Activated T-helper 1 cell treated with anti-CD3 and anti-CD28 coated beads, Interleukin-12 subunit alpha, Interleukin-12 subunit beta, Interleukin-2, Interleukin-4 antibody, amounts not matched to agents 30 ng/mL and 10 ng/mL and 1 ng/mL, durations not matched to agents 14 hours and 24 hours and 36 hours (primary cell): ENCODE measurements at regions not wholly inside any gene's neighbourhood (a gene's known extent, or its start where the extent isn't known, plus 50 kb on each side); places are given as distances from the start of the nearest gene placed in this dataset.
"Not testable (repeated sequence)": the region's sequence is repeated elsewhere in the genome, so short reads cannot be mapped to it uniquely, and the experiment has no call there.

Experiments used
- DNase-seq: peaks from one replicate; pipeline ENCODE4 v3.0.0; 2021; ENCODE audit warnings: low spot score
- H3K27ac Mint-ChIP-seq: one replicate; pipeline ENCODE4 v1.8.0; 2021; ENCODE audit warnings: mild to moderate bottlenecking, mixed read lengths
- H3K27me3 Mint-ChIP-seq: one replicate; pipeline ENCODE4 v1.8.0; 2022; ENCODE audit warnings: mild to moderate bottlenecking, moderate library complexity, mixed read lengths; ENCODE audit not compliant: insufficient read depth
- H3K36me3 Mint-ChIP-seq: one replicate; pipeline ENCODE4 v1.8.0; 2021; ENCODE audit warnings: low read depth, mixed read lengths
- H3K4me1 Mint-ChIP-seq: one replicate; pipeline ENCODE4 v1.8.0; 2021; ENCODE audit warnings: low read depth, mixed read lengths
- H3K4me3 Mint-ChIP-seq: one replicate; pipeline ENCODE4 v1.8.0; 2021; ENCODE audit warnings: mild to moderate bottlenecking, moderate library complexity, mixed read lengths
- H3K9me3 Mint-ChIP-seq: one replicate; pipeline ENCODE4 v1.8.0; 2021; ENCODE audit warnings: mixed read lengths
- intact Hi-C: fragments of 100-400 bp; cut with micrococcal nuclease; formaldehyde crosslinking; loops from one replicate; pipeline ENCODE4 v1.15.1; 2024

GRCh38 chr12:61291647-61292046 lies 968.6 kb upstream of the USP15 start:
- H3K9me3 Mint-ChIP-seq = peaks cover 44% of the 10 kb centered on the region
- no peak overlapping the region for H3K4me3 Mint-ChIP-seq

GRCh38 chr12:61294011-61294410 lies 966.2 kb upstream of the USP15 start:
- H3K36me3 Mint-ChIP-seq, H3K4me3 Mint-ChIP-seq, H3K27ac Mint-ChIP-seq, H3K27me3 Mint-ChIP-seq, H3K4me1 Mint-ChIP-seq, intact Hi-C loops, DNase-seq: not testable (repeated sequence)
- H3K9me3 Mint-ChIP-seq = peaks cover 28% of the 10 kb centered on the region

More at GRCh38 chr12:61291647-61292046, 968.6 kb upstream of the USP15 start:
- Mint-ChIP-seq H3K27ac (no peak overlapping the region), H3K4me1 (no peaks in the 10 kb centered on the region), H3K36me3 (no peaks in the 10 kb centered on the region), H3K27me3 (no peaks in the 10 kb centered on the region)
- intact Hi-C loops = no loop called here
- no peak for DNase-seq

GRCh38 chr12:61301817-61302216 lies 958.4 kb upstream of the USP15 start:
- intact Hi-C loops = no loop called here
- H3K4me1 Mint-ChIP-seq = no peaks in the 10 kb centered on the region
- no peaks in the 10 kb centered on the region for H3K27me3 Mint-ChIP-seq
- no peak for DNase-seq
- no peak overlapping the region for H3K27ac Mint-ChIP-seq
- no peak overlapping the region for H3K4me3 Mint-ChIP-seq
- H3K36me3 Mint-ChIP-seq = no peaks in the 10 kb centered on the region
- no peaks in the 10 kb centered on the region for H3K9me3 Mint-ChIP-seq

GRCh38 chr12:61302282-61302681 lies 957.9 kb upstream of the USP15 start:
- H3K27me3 Mint-ChIP-seq = no peaks in the 10 kb centered on the region
- H3K27ac Mint-ChIP-seq = no peak overlapping the region
- DNase-seq = no peak
- H3K4me1 Mint-ChIP-seq = no peaks in the 10 kb centered on the region
- H3K36me3 Mint-ChIP-seq = no peaks in the 10 kb centered on the region
- H3K4me3 Mint-ChIP-seq = no peak overlapping the region
- intact Hi-C loops = no loop called here
- no peaks in the 10 kb centered on the region for H3K9me3 Mint-ChIP-seq

- no peak overlapping the region for H3K4me3 Mint-ChIP-seq
- no peak for DNase-seq
- no peaks in the 10 kb centered on the region for H3K36me3 Mint-ChIP-seq
- no peaks in the 10 kb centered on the region for H3K27me3 Mint-ChIP-seq
- intact Hi-C loops = no loop called here
- no peak overlapping the region for H3K27ac Mint-ChIP-seq
- H3K4me1 Mint-ChIP-seq = no peaks in the 10 kb centered on the region
- H3K9me3 Mint-ChIP-seq = no peaks in the 10 kb centered on the region
Observed at GRCh38 chr12:61308220-61308619, 952.0 kb upstream of the USP15 start.

- Mint-ChIP-seq H3K4me3 (no peak overlapping the region), H3K36me3 (no peaks in the 10 kb centered on the region), H3K27me3 (no peaks in the 10 kb centered on the region), H3K27ac (no peak overlapping the region), H3K4me1 (no peaks in the 10 kb centered on the region), H3K9me3 (no peaks in the 10 kb centered on the region)
- intact Hi-C loops = no loop called here
- DNase-seq = no peak
Observed at GRCh38 chr12:61311413-61311812, 948.8 kb upstream of the USP15 start.

GRCh38 chr12:61348871-61349270 lies 911.3 kb upstream of the USP15 start:
- intact Hi-C loops = no loop called here
- H3K27me3 Mint-ChIP-seq = no peaks in the 10 kb centered on the region

GRCh38 chr12:61355105-61355504 lies 905.1 kb upstream of the USP15 start:
- Mint-ChIP-seq H3K9me3 (no peaks in the 10 kb centered on the region), H3K27me3 (no peaks in the 10 kb centered on the region), H3K36me3 (no peaks in the 10 kb centered on the region), H3K4me1 (no peaks in the 10 kb centered on the region), H3K27ac (no peak overlapping the region), H3K4me3 (no peak overlapping the region)
- DNase-seq = no peak
- intact Hi-C loops = no loop called here

More at GRCh38 chr12:61348871-61349270, 911.3 kb upstream of the USP15 start:
- no peaks in the 10 kb centered on the region for H3K4me1 Mint-ChIP-seq
- H3K9me3 Mint-ChIP-seq = no peaks in the 10 kb centered on the region
- no peak overlapping the region for H3K27ac Mint-ChIP-seq
- H3K36me3 Mint-ChIP-seq = no peaks in the 10 kb centered on the region
- H3K4me3 Mint-ChIP-seq = no peak overlapping the region
- no peak for DNase-seq

GRCh38 chr12:61356485-61356884 lies 903.7 kb upstream of the USP15 start:
- DNase-seq = no peak
- H3K36me3 Mint-ChIP-seq = no peaks in the 10 kb centered on the region
- H3K27ac Mint-ChIP-seq = no peak overlapping the region
- intact Hi-C loops = no loop called here
- no peaks in the 10 kb centered on the region for H3K4me1 Mint-ChIP-seq
- H3K4me3 Mint-ChIP-seq = no peak overlapping the region
- no peaks in the 10 kb centered on the region for H3K9me3 Mint-ChIP-seq
- H3K27me3 Mint-ChIP-seq = no peaks in the 10 kb centered on the region

GRCh38 chr12:61357496-61357895 lies 902.7 kb upstream of the USP15 start:
- DNase-seq = no peak
- H3K4me1 Mint-ChIP-seq = no peaks in the 10 kb centered on the region
- no peaks in the 10 kb centered on the region for H3K27me3 Mint-ChIP-seq
- intact Hi-C loops = no loop called here
- H3K36me3 Mint-ChIP-seq = no peaks in the 10 kb centered on the region
- no peak overlapping the region for H3K4me3 Mint-ChIP-seq
- H3K27ac Mint-ChIP-seq = no peak overlapping the region
- H3K9me3 Mint-ChIP-seq = no peaks in the 10 kb centered on the region

- no peak overlapping the region for H3K4me3 Mint-ChIP-seq
- H3K36me3 Mint-ChIP-seq = no peaks in the 10 kb centered on the region
- no peak for DNase-seq
- H3K4me1 Mint-ChIP-seq = no peaks in the 10 kb centered on the region
- H3K27me3 Mint-ChIP-seq = no peaks in the 10 kb centered on the region
- H3K9me3 Mint-ChIP-seq = no peaks in the 10 kb centered on the region
- H3K27ac Mint-ChIP-seq = no peak overlapping the region
- intact Hi-C loops = no loop called here
Observed at GRCh38 chr12:61362037-61362436, 898.2 kb upstream of the USP15 start.

GRCh38 chr12:61365001-61365400 lies 895.2 kb upstream of the USP15 start:
- Mint-ChIP-seq H3K27me3 (no peaks in the 10 kb centered on the region), H3K9me3 (no peaks in the 10 kb centered on the region)
- intact Hi-C loops = no loop called here

GRCh38 chr12:61367281-61367785 lies 892.9 kb upstream of the USP15 start:
- DNase-seq = no peak
- no peaks in the 10 kb centered on the region for H3K9me3 Mint-ChIP-seq
- intact Hi-C loops = no loop called here
- H3K27ac Mint-ChIP-seq = no peak overlapping the region
- H3K4me3 Mint-ChIP-seq = no peak overlapping the region
- no peaks in the 10 kb centered on the region for H3K36me3 Mint-ChIP-seq
- no peaks in the 10 kb centered on the region for H3K27me3 Mint-ChIP-seq
- no peaks in the 10 kb centered on the region for H3K4me1 Mint-ChIP-seq

More at GRCh38 chr12:61365001-61365400, 895.2 kb upstream of the USP15 start:
- Mint-ChIP-seq H3K27ac (no peak overlapping the region), H3K4me3 (no peak overlapping the region), H3K4me1 (no peaks in the 10 kb centered on the region), H3K36me3 (no peaks in the 10 kb centered on the region)
- DNase-seq = no peak

- no peak overlapping the region for H3K4me3 Mint-ChIP-seq
- no peak overlapping the region for H3K27ac Mint-ChIP-seq
- no peaks in the 10 kb centered on the region for H3K9me3 Mint-ChIP-seq
- no peaks in the 10 kb centered on the region for H3K4me1 Mint-ChIP-seq
- DNase-seq = no peak
- no peaks in the 10 kb centered on the region for H3K27me3 Mint-ChIP-seq
- intact Hi-C loops = no loop called here
- H3K36me3 Mint-ChIP-seq = no peaks in the 10 kb centered on the region
Observed at GRCh38 chr12:61369241-61369910, 890.8 kb upstream of the USP15 start.
